Common myeloid progenitor, CD34-positive (primary cell): ENCODE measurements at regions not wholly inside any gene's neighbourhood (a gene's known extent, or its start where the extent isn't known, plus 50 kb on each side); places are given as distances from the start of the nearest gene placed in this dataset.
"Not testable (repeated sequence)": the region's sequence is repeated elsewhere in the genome, so short reads cannot be mapped to it uniquely, and the experiment has no call there.

ENCODE experiments used
- CTCF ChIA-PET: fragments of 350-600 bp; sonication (Branson Sonifier 250); formaldehyde crosslinking; loops from one replicate; lab custom pipeline; 2021; ENCODE audit warnings: antibody characterized with exemption; lab: Charles Lee
- POLR2A ChIA-PET: fragments of 350-600 bp; sonication (Branson Sonifier 250); formaldehyde crosslinking; loops from one replicate; lab custom pipeline; 2021; ENCODE audit warnings: antibody characterized with exemption; lab: Charles Lee
- DNase-seq, 3 donors: peaks; one replicate each; pipeline versions ENCODE4 v3.0.0 to v3.0.0-alpha.2; 2013
- H3K27ac ChIP-seq, 2 experiments: 1 replicate in 1 of 2; 2 replicates in 1 of 2; pipeline ENCODE4 v1.7.0; 2013; ENCODE audit warnings: inconsistent platforms in 2 of 2, low read length in 2 of 2, mild to moderate bottlenecking in 2 of 2, low read depth in 1 of 2, moderate library complexity in 1 of 2; ENCODE audit not compliant: severe bottlenecking in 2 of 2, insufficient read depth in 1 of 2, poor library complexity in 1 of 2
- H3K27me3 ChIP-seq, 5 experiments: replicated peaks in 2 of 5; 1 replicate in 3 of 5; 2 replicates in 2 of 5; pipeline versions ENCODE4 v1.6.1 to v1.7.0; 2013; ENCODE audit warnings: low read length in 4 of 5, mild to moderate bottlenecking in 2 of 5, moderate library complexity in 2 of 5, inconsistent platforms in 1 of 5; ENCODE audit not compliant: insufficient read depth in 5 of 5, control insufficient read depth in 4 of 5
- H3K36me3 ChIP-seq, 4 experiments: 1 replicate in 2 of 4; 2 replicates in 2 of 4; pipeline versions ENCODE4 v1.6.1 to v1.7.0; 2013; ENCODE audit warnings: low read length in 3 of 4, control low read depth in 1 of 4, mild to moderate bottlenecking in 1 of 4; ENCODE audit not compliant: control insufficient read depth in 4 of 4, insufficient read depth in 4 of 4
- H3K4me1 ChIP-seq, 4 experiments: 1 replicate in 3 of 4; 2 replicates in 1 of 4; pipeline versions ENCODE4 v1.6.1 to v1.7.1; 2013; ENCODE audit warnings: low read length in 3 of 4, mild to moderate bottlenecking in 3 of 4, control low read depth in 1 of 4, inconsistent platforms in 1 of 4, moderate library complexity in 1 of 4; ENCODE audit not compliant: control insufficient read depth in 4 of 4, insufficient read depth in 4 of 4; ENCODE audit errors: control extremely low read depth in 1 of 4
- H3K4me3 ChIP-seq, 7 experiments: 1 replicate in 4 of 7; 2 replicates in 3 of 7; pipeline versions ENCODE4 v1.5.1 to v1.7.0; 2013; ENCODE audit warnings: mild to moderate bottlenecking in 7 of 7, low read length in 6 of 7, moderate library complexity in 6 of 7, inconsistent platforms in 2 of 7, low read depth in 2 of 7, control low read depth in 1 of 7; ENCODE audit not compliant: insufficient read depth in 4 of 7, control insufficient read depth in 1 of 7; ENCODE audit errors: extremely low read depth in 1 of 7
- H3K9me3 ChIP-seq, 5 experiments: 1 replicate in 4 of 5; 2 replicates in 1 of 5; pipeline versions ENCODE4 v1.6.1 to v1.7.1; 2013; ENCODE audit warnings: low read length in 4 of 5, mild to moderate bottlenecking in 2 of 5, inconsistent platforms in 1 of 5, low read depth in 1 of 5, moderate library complexity in 1 of 5; ENCODE audit not compliant: control insufficient read depth in 4 of 5, insufficient read depth in 2 of 5; ENCODE audit errors: control extremely low read depth in 1 of 5
- WGBS: methylation state at CpG from one replicate; pipeline ENCODE4 v1.1.5; 2013; ENCODE audit not compliant: insufficient coverage; 5-methylcytosine and 5-hydroxymethylcytosine counted together

DNA sequence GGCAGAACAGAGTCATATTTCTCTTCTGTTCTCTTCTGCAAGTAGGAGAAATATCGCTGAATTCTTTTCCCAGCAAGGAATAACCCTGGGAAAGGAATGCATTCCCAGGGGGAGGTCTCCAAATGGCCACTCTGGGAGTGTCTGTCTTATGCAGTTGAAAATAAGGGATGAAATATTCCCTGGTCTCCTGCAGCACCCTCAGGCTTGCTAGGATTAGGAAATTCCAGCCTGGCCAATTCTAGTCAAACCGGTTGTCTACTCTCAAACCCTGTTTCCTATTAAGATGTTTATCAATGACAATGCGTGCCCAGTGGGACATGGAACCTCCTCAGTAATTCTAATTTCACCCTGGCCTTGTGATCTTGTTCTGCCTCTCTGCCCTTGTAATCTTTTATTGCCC, 501.1 kb upstream of the OLFM3 start:
- H3K9me3 ChIP-seq, DNase-seq, H3K4me1 ChIP-seq, H3K27ac ChIP-seq, H3K27me3 ChIP-seq, POLR2A ChIA-PET, H3K4me3 ChIP-seq, H3K36me3 ChIP-seq, CTCF ChIA-PET: not testable (repeated sequence)
- WGBS = 85% methylated on average over 3 of the region's 3 CpGs

- Histone ChIP-seq H3K27me3 (no peaks in the 10 kb centered on the region), H3K27ac (no peak overlapping the region), H3K4me1 (no peaks in the 10 kb centered on the region), H3K36me3 (no peaks in the 10 kb centered on the region), H3K4me3 (no peak overlapping the region), H3K9me3 (no peaks in the 10 kb centered on the region)
- ChIA-PET POLR2A (no interaction called here), CTCF (no interaction called here)
- no peak for DNase-seq
- WGBS = no CpG with 5 or more reads among the region's 1 CpG
Measured at GRCh38 chr1:102472520-102472919, 475.8 kb upstream of the OLFM3 start.

- Histone ChIP-seq H3K27me3 (no peaks in the 10 kb centered on the region), H3K9me3 (no peaks in the 10 kb centered on the region), H3K27ac (no peak overlapping the region), H3K4me3 (no peak overlapping the region), H3K36me3 (no peaks in the 10 kb centered on the region), H3K4me1 (no peaks in the 10 kb centered on the region)
- POLR2A ChIA-PET = no interaction called here
- CTCF ChIA-PET = no interaction called here
- DNase-seq = no peak
- WGBS = no CpG with 5 or more reads among the region's 2 CpGs
Measured at GRCh38 chr1:102470767-102471166, 474.0 kb upstream of the OLFM3 start.

- Histone ChIP-seq H3K4me3 (no peak overlapping the region), H3K9me3 (no peaks in the 10 kb centered on the region), H3K4me1 (no peaks in the 10 kb centered on the region), H3K27me3 (no peaks in the 10 kb centered on the region), H3K27ac (no peak overlapping the region), H3K36me3 (no peaks in the 10 kb centered on the region)
- no peak for DNase-seq
- no CpG with 5 or more reads among the region's 1 CpG for WGBS
- ChIA-PET CTCF (no interaction called here), POLR2A (no interaction called here)
Measured at GRCh38 chr1:102466487-102466886, 469.8 kb upstream of the OLFM3 start.

DNA sequence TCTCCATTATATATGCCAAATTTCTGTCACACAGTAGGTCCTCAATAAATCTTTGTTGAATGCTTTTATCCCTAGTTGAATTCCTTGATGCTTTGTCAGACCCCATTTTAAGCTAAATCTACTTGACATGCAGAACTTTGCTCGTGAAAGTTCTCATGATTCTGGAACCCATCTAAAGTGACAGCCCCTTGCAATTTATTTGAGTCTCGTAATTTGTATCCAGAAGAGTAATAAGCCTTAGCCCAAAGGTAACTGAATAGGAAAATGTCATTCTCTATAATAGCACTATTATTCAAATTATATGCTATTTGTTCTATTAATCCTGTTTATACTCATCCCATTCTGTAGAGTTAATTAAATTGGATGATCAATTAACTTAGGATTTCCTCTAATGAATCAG, 466.6 kb upstream of the OLFM3 start:
- Histone ChIP-seq H3K4me3 (no peak overlapping the region), H3K9me3 (no peaks in the 10 kb centered on the region), H3K36me3 (no peaks in the 10 kb centered on the region), H3K4me1 (no peaks in the 10 kb centered on the region), H3K27me3 (no peaks in the 10 kb centered on the region), H3K27ac (no peak overlapping the region)
- CTCF ChIA-PET = no interaction called here
- POLR2A ChIA-PET = no interaction called here
- 100% methylated on average over 1 of the region's 2 CpGs for WGBS
- no peak for DNase-seq

DNA sequence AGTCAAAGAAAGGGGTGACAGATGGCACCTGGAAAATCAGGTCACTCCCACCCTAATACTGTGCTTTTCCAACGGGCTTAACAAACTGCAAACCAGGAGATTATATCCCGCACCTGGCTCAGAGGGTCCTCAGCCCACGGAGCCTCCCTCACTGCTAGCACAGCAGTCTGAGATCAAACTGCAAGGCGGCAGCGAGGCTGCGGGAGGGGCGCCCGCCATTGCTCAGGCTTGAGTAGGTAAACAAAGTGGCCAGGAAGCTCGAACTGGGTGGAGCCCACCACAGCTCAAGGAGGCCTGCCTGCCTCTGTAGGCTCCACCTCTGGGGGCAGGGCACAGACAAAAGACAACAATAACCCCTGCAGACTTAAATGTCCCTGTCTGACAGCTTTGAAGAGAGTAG, 445.6 kb upstream of the OLFM3 start:
- H3K9me3 ChIP-seq, H3K27me3 ChIP-seq, CTCF ChIA-PET, DNase-seq, H3K27ac ChIP-seq, H3K4me3 ChIP-seq, H3K36me3 ChIP-seq, POLR2A ChIA-PET, H3K4me1 ChIP-seq: not testable (repeated sequence)
- 83% methylated on average over 4 of the region's 9 CpGs for WGBS

GRCh38 chr1:102435483-102435882, 438.8 kb upstream of the OLFM3 start:
- POLR2A ChIA-PET = no interaction called here
- no peak for DNase-seq
- no peaks in the 10 kb centered on the region for H3K27me3 ChIP-seq
- CTCF ChIA-PET = interaction anchor here (1.2 kb wide), 1 partner anchor 16 kb away, joined by 3 read pairs; no protein-coding TSS in a partner anchor
- no peak overlapping the region for H3K4me3 ChIP-seq
- WGBS = 90% methylated on average over 2 of the region's 2 CpGs
- no peak overlapping the region for H3K27ac ChIP-seq
- H3K9me3 ChIP-seq = no peaks in the 10 kb centered on the region
- no peaks in the 10 kb centered on the region for H3K4me1 ChIP-seq
- no peaks in the 10 kb centered on the region for H3K36me3 ChIP-seq
